ENCODE measurements at regions not wholly inside any gene's neighbourhood (a gene's known extent, or its start where the extent isn't known, plus 50 kb on each side); places are given as distances from the start of the nearest gene placed in this dataset.

DNA sequence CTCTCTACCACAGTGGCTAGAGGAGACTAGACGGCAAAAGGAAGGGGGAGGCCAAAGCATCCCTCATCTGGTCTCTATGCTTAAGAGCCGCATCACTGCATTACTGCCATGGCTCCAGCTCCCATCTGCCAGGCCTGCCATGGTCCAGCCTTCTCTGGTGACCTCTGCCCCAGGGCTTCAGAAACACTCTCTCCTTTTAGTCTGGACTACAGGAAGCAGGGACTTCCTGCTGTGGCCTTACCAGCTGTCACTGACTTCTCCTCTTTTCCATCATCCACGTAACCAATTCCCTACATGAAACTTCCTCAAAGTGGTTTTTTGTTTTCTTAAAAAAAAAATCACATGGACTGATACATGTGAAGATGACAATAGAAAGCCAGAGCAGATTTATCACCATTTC is 323.1 kb upstream of the NFIA start:
- Mint-ChIP-seq H3K9me3 (peaks cover 0 to 2% of the 10 kb centered on the region in 2 donors), H3K36me3 (no peaks in the 10 kb centered on the region), H3K27me3 (ENCODE audit: low read depth in 2 of 2) (peaks cover 0 to 4% of the 10 kb centered on the region in 2 donors), H3K27ac (no peak overlapping the region), H3K4me3 (no peak overlapping the region), H3K4me1 (no peaks in the 10 kb centered on the region)
- TF ChIP-seq, protein P1, sequence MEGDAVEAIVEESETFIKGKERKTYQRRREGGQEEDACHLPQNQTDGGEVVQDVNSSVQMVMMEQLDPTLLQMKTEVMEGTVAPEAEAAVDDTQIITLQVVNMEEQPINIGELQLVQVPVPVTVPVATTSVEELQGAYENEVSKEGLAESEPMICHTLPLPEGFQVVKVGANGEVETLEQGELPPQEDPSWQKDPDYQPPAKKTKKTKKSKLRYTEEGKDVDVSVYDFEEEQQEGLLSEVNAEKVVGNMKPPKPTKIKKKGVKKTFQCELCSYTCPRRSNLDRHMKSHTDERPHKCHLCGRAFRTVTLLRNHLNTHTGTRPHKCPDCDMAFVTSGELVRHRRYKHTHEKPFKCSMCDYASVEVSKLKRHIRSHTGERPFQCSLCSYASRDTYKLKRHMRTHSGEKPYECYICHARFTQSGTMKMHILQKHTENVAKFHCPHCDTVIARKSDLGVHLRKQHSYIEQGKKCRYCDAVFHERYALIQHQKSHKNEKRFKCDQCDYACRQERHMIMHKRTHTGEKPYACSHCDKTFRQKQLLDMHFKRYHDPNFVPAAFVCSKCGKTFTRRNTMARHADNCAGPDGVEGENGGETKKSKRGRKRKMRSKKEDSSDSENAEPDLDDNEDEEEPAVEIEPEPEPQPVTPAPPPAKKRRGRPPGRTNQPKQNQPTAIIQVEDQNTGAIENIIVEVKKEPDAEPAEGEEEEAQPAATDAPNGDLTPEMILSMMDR (IDR thresholded peaks at IDR 0.05) = no peak
- no peaks in the 10 kb centered on the region for H3K36me3 ChIP-seq (ENCODE audit: control insufficient read depth, insufficient read depth, low read length)
- H3K27me3 ChIP-seq (ENCODE audit: control insufficient read depth, insufficient read depth, low read length) = no peaks in the 10 kb centered on the region
- H3K9me3 ChIP-seq (ENCODE audit: control insufficient read depth, insufficient read depth, low read length) = no peaks in the 10 kb centered on the region
- no peaks in the 10 kb centered on the region for H3K4me1 ChIP-seq (ENCODE audit: control insufficient read depth, insufficient read depth, low read length)
- no peak overlapping the region for H3K27ac ChIP-seq (ENCODE audit: low read length)
- ATAC-seq = no peak
- WGBS (ENCODE audit: insufficient coverage) = 59% methylated on average over 3 of the region's 3 CpGs
- DNase-seq = no peak
- intact Hi-C loops (cut with micrococcal nuclease) = no loop called here
- no peak overlapping the region for H3K4me3 ChIP-seq (ENCODE audit: low read length)

DNA sequence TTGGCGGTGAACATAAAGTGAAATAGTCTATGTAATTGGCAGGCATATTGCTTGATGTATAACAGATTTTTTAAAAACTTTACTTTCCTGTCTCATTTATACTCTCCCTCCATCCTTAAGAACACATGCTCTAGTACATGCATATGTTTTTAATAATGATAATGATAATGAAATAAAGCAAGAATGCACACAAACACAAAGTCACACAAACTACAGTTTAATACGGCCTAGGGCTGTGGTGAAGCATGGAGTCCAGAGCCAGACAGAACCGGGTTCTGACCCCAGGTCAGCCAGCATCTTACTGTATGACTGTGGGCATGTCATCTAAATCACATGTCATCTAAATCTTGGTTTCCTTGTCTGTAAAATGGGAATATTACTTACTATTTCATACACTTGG is 324.9 kb upstream of the NFIA start:
- Histone ChIP-seq H3K9me3 (ENCODE audit: control insufficient read depth, insufficient read depth, low read length) (no peaks in the 10 kb centered on the region), H3K27me3 (ENCODE audit: control insufficient read depth, insufficient read depth, low read length) (no peaks in the 10 kb centered on the region), H3K4me3 (ENCODE audit: low read length) (no peak overlapping the region), H3K4me1 (ENCODE audit: control insufficient read depth, insufficient read depth, low read length) (no peaks in the 10 kb centered on the region), H3K36me3 (ENCODE audit: control insufficient read depth, insufficient read depth, low read length) (no peaks in the 10 kb centered on the region), H3K27ac (ENCODE audit: low read length) (no peak overlapping the region)
- 80% methylated on average over 2 of the region's 3 CpGs for WGBS (ENCODE audit: insufficient coverage)
- no peak for DNase-seq
- Mint-ChIP-seq H3K27me3 (ENCODE audit: low read depth in 2 of 2) (peaks cover 0 to 2% of the 10 kb centered on the region in 2 donors), H3K4me1 (no peaks in the 10 kb centered on the region), H3K36me3 (no peaks in the 10 kb centered on the region), H3K4me3 (no peak overlapping the region), H3K27ac (no peak overlapping the region), H3K9me3 (peaks cover 0 to 2% of the 10 kb centered on the region in 2 donors)
- TF ChIP-seq, protein P1 (IDR thresholded peaks at IDR 0.05) = no peak
- intact Hi-C loops (cut with micrococcal nuclease) = no loop called here
- ATAC-seq = no peak

DNA sequence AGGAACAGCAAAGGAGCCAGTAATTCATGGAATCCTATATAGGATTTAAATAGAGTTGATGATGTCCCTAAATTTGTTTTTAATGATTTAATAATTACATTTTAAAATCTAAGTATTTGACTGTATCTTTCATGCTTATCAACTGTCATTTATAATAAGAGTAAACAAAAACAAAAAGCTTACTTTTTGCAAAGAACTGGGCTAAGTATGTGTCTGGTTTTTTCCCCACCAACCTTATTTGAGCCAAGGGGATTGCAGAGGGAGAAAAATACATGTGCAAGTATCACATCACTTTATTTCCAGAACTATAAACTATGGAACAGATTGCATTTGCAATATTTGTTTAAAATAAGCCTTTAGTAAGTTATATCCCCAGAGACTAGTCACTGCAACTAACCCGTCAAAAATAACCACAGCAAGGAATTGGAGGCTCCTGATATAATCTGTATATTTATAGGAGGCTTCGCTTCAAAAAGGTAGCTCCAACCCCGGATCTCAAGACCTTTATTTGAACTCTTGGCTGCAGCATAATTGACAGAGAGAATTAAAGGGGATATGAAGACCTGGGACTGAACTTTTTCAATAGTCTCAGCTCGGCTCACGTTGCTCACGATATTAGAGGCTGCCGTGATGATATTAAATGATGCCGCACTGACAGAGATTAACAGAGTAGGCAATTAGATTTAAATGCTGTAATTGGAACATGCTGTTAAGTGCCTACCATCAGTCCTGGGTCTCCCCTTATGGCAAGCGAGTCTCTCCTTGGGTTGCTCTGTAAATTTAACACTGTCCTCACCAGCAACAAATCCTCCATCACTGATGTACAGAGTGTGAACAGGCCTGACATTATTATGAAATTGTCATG is 329.1 kb upstream of the NFIA start:
- H3K9me3 ChIP-seq (ENCODE audit: control insufficient read depth, insufficient read depth, low read length) = no peaks in the 10 kb centered on the region
- no peak overlapping the region for H3K4me3 ChIP-seq (ENCODE audit: low read length)
- Mint-ChIP-seq H3K4me3 (no peak overlapping the region), H3K27me3 (ENCODE audit: low read depth in 2 of 2) (peaks cover 0 to 4% of the 10 kb centered on the region in 2 donors), H3K9me3 (peaks cover 0 to 2% of the 10 kb centered on the region in 2 donors), H3K27ac (no peak overlapping the region), H3K4me1 (no peaks in the 10 kb centered on the region), H3K36me3 (no peaks in the 10 kb centered on the region)
- TF ChIP-seq, protein P1 (IDR thresholded peaks at IDR 0.05) = no peak
- DNase-seq = no peak
- no peak for ATAC-seq
- no peak overlapping the region for H3K27ac ChIP-seq (ENCODE audit: low read length)
- H3K27me3 ChIP-seq (ENCODE audit: control insufficient read depth, insufficient read depth, low read length) = no peaks in the 10 kb centered on the region
- WGBS (ENCODE audit: insufficient coverage) = 94% methylated on average over 9 of the region's 9 CpGs
- no peaks in the 10 kb centered on the region for H3K4me1 ChIP-seq (ENCODE audit: control insufficient read depth, insufficient read depth, low read length)
- no peaks in the 10 kb centered on the region for H3K36me3 ChIP-seq (ENCODE audit: control insufficient read depth, insufficient read depth, low read length)
- intact Hi-C loops (cut with micrococcal nuclease) = no loop called here

DNA sequence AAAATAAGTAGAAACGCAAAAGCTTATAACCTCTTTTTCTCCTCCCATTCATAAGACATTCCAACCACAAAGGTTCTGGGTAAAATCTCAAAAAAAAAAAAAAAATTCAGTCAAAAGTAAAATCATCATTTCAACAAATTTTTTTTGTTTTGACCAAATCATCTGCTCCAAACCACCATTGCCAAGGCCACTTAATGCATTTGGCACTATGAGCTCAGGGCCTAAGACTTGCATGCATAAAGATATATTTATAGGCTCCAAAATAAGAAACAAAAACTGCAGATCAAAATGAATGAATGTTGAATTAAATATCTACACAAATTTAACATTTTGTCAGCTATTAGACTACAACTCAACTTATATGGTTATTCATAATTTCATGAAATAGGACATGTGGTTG is 331.1 kb upstream of the NFIA start:
- Mint-ChIP-seq H3K27ac (no peak overlapping the region), H3K9me3 (peaks cover 0 to 2% of the 10 kb centered on the region in 2 donors), H3K36me3 (no peaks in the 10 kb centered on the region), H3K4me3 (no peak overlapping the region), H3K27me3 (ENCODE audit: low read depth in 2 of 2) (peaks cover 0 to 4% of the 10 kb centered on the region in 2 donors), H3K4me1 (no peaks in the 10 kb centered on the region)
- intact Hi-C loops (cut with micrococcal nuclease) = no loop called here
- Histone ChIP-seq H3K27me3 (ENCODE audit: control insufficient read depth, insufficient read depth, low read length) (no peaks in the 10 kb centered on the region), H3K9me3 (ENCODE audit: control insufficient read depth, insufficient read depth, low read length) (no peaks in the 10 kb centered on the region), H3K27ac (ENCODE audit: low read length) (no peak overlapping the region), H3K4me1 (ENCODE audit: control insufficient read depth, insufficient read depth, low read length) (no peaks in the 10 kb centered on the region), H3K4me3 (ENCODE audit: low read length) (no peak overlapping the region), H3K36me3 (ENCODE audit: control insufficient read depth, insufficient read depth, low read length) (no peaks in the 10 kb centered on the region)
- 81% methylated on average over 1 of the region's 1 CpG for WGBS (ENCODE audit: insufficient coverage)
- TF ChIP-seq, protein P1 (IDR thresholded peaks at IDR 0.05) = no peak
- no peak for ATAC-seq
- no peak for DNase-seq
